ENCODE measurements at regions not wholly inside any gene's neighbourhood (a gene's known extent, or its start where the extent isn't known, plus 50 kb on each side); places are given as distances from the start of the nearest gene placed in this dataset.

GRCh38 chr2:142467321-142467720, 336.5 kb upstream of the LRP1B start:
- TF ChIP-seq POLR2A (IDR thresholded peaks at IDR 0.05; ENCODE audit: low read length) (no peak), GATA1 (IDR thresholded peaks at IDR 0.05; ENCODE audit: low read depth, low read length) (no peak)
